Smooth muscle cell of the brain vasculature (primary cell): ENCODE measurements at regions not wholly inside any gene's neighbourhood (a gene's known extent, or its start where the extent isn't known, plus 50 kb on each side); places are given as distances from the start of the nearest gene placed in this dataset.
A peak's percentile ranks its signal among the peaks of the same experiment; 100 is the strongest.

Experiments used
- DNase-seq: peaks from one replicate; pipeline ENCODE4 v3.0.0-alpha.2; 2012; ENCODE audit warnings: low read depth, low spot score

- DNase-seq = no peak
Measured at GRCh38 chr16:72349719-72350118, 177.8 kb upstream of the PMFBP1 start.

- DNase-seq = no peak
Measured at GRCh38 chr16:72332926-72333325, 161.0 kb upstream of the PMFBP1 start.

GRCh38 chr16:72324578-72324977 lies 152.6 kb upstream of the PMFBP1 start:
- DNase-seq = no peak

- no peak for DNase-seq
Measured at GRCh38 chr16:72317446-72317845, 145.5 kb upstream of the PMFBP1 start.

- DNase-seq = no peak
Measured at GRCh38 chr16:72313903-72314302, 141.9 kb upstream of the PMFBP1 start.

DNA sequence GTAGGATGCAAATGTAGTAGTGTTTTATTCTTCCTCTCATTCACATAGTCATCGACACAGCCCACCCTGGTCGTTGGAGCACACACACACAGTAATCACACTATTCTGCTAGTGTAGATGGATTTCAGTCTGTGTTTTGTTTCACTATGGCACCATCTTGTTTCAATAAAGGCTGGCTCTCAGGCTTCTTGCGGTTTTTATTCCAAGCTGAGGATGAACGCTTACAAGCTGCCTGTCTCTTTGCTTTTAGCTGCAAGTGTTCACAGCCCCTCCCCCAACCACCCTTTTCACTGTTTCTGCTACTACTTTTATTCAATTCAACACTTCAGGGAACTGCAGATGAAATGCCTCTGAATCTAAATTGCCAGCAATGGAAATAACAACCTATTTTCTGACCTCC lies 140.9 kb upstream of the PMFBP1 start:
- no peak for DNase-seq

DNA sequence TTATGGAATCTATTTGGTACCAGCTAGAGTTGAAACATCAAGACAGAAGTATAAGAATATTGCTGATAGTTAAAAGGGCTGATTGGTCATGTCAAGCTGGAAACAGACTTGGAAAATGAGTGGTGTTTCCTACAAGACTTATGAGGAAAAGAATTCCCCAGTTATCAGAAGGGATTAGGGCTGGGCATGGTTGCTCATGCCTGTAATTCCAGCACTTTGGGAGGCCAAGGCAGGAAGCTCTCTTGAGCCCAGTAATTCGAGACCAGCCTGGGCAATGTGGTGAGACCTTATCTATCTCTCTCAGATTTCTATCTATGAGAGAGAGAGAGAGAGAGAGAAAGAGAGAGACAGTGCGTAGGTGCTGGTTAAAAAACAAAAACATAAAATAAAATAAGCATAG lies 139.5 kb upstream of the PMFBP1 start:
- DNase-seq = no peak

DNA sequence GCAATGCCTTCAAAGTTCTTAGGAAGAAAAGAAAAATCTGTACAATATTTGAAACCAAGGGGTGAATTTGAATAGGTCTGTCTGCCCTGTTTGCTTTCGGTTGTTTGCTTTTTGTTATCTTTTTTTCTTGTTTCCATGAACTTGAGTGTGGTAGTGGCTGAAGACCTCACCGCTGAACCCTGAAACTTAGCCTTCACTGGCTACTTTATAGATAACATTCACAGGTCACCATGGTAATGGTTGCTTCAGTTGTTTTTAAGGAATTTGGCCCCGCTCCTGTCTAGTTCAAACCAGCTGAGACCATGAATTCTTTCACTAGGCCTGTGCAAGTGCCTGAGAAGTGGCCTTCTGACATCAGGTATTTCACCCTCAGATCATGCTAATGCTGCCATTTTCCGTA lies 137.0 kb upstream of the PMFBP1 start:
- DNase-seq = no peak

- no peak for DNase-seq
Measured at GRCh38 chr16:72308396-72308795, 136.4 kb upstream of the PMFBP1 start.

DNA sequence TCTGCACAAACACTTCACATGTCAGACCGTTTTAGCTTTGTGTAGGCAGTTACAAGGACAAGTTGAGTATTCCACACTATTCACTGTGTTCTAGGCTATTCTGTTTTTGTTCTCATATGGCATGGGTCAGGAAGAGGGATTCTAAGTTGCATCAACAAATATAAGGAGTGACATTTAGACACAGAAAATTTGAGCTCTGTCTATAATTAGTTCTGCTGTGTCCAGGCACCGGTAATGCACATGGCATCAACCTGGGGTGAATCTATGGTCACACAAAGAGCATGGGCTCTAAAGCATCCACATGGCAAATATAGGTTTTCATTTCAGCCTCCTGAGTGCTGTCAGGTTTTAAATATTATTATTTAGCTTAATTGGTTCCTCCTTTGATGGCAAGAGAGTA lies 130.4 kb upstream of the PMFBP1 start:
- no peak for DNase-seq

DNA sequence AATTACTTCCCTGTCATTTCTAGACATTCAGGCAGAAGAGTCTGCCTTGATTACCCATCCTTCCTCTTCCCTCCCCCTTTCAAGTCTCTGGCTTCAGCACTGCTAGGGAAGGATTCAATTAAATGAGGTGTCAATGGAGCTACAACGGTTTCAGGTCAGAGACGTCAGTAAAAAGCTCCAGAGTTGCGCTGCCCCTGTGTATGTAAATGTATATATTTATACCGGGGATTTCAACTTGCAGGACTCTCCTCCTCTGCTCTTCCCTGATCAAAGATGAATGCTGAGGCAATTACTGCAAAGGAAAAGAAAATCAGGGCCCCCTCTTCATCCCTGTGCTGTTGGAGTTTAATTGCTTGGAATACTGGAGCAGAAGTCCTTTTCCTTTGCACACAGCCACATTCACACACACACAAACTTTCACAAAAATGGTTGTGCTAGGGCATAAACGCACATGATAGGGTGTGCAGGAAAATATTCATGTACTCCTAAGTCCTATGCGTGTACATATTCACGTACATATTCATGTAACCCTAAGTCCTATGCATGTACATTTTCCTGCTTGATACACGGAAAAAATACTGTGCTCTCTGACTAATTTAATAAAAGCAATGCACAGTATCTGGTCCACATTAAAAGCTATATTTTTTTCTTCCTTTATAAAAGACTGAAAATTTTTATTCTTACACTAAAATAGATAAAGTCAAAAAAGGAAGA lies 129.7 kb upstream of the PMFBP1 start:
- no peak for DNase-seq

- DNase-seq = no peak
Measured at GRCh38 chr16:72300892-72301291, 128.9 kb upstream of the PMFBP1 start.

DNA sequence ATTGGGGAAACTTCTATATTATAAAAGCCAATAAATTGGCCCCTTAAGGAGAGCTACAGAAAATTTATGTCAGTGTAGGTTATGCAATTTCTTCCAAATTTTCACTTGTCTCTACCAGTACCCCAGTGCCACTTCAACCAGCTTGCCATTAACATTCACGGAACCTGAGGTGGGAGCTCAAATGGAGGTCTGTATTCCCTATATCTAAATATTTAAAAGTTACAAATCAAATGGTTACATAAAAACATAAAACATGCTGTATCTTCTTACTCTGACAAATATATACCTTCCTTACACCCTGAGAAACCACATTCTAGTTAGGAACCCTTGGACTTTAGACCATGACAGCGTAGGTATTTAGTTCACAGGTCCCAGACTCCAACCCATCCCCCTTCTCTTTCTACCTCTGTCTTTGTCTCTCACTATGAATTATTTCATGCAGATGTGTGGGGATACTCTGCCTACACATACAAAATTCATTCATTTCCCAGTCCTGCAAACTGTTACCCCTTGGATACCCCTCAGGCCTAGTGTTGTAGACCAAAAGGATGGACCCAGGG lies 127.8 kb upstream of the PMFBP1 start:
- no peak for DNase-seq

- DNase-seq = no peak
Measured at GRCh38 chr16:72298961-72299360, 127.0 kb upstream of the PMFBP1 start.

DNA sequence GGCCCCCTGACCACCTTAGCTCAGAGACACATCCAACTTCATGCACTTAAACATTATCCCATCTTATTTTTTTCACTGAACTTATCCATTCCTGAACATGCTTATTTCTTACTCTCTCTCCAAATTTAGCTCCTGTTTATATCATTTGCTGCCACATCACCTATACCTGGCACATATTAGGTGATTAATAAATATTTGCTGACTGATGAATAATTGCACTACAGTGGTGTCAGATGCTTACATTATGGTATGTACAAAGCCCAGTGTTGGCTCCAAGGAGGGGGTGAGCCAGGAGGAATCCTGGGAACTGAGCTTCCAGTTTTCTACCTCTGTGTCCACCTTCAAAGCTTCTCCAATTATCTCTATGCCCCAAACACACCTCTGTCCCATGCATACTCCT lies 124.0 kb upstream of the PMFBP1 start:
- no peak for DNase-seq

DNA sequence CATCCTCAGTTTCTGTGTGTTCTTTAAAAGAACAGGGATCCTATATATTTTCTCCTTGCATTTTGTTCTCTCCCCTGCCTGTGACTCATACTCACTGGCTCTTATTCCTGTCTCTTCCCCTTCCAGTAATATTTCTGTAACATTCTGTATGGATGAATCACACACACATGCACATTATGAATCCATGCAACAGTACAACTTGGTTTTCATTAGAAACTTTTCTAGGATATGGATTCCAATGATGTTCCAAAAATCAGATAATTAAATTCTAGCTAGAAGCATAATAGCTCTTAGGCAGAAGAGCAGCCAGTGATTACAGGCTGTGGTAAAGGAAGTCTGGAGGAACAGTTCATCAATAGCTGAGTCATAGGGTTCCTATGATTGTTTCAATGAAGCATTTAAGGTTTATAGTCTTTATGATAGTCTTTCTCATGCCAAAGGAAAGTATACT lies 119.6 kb upstream of the PMFBP1 start:
- DNase-seq = peak; percentile 46

DNA sequence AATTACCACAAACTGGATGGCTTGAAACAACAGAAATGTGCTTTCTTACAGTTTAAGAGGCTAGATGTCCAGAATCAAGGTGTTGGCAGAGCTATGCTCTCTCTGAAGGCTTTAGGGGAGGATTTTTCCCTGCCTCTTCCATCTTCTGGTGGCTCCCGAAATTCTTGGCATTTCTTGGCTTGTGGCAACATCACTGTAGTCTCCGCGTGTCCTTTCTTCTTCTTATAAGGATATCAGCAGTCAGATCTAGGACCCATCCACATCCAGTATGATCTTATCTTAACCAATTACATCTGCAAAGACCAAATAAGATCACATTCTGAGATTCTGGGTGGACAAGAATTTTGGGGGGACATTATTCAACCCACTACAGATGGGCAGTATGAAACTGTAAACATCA lies 119.2 kb upstream of the PMFBP1 start:
- peak; percentile 17 for DNase-seq

- DNase-seq = no peak
Measured at GRCh38 chr16:72287649-72288048, 115.7 kb upstream of the PMFBP1 start.

GRCh38 chr16:72286936-72287620 lies 115.1 kb upstream of the PMFBP1 start:
- DNase-seq = no peak

- DNase-seq = no peak
Measured at GRCh38 chr16:72285728-72286127, 113.8 kb upstream of the PMFBP1 start.

GRCh38 chr16:72285324-72285723 lies 113.4 kb upstream of the PMFBP1 start:
- no peak for DNase-seq

DNA sequence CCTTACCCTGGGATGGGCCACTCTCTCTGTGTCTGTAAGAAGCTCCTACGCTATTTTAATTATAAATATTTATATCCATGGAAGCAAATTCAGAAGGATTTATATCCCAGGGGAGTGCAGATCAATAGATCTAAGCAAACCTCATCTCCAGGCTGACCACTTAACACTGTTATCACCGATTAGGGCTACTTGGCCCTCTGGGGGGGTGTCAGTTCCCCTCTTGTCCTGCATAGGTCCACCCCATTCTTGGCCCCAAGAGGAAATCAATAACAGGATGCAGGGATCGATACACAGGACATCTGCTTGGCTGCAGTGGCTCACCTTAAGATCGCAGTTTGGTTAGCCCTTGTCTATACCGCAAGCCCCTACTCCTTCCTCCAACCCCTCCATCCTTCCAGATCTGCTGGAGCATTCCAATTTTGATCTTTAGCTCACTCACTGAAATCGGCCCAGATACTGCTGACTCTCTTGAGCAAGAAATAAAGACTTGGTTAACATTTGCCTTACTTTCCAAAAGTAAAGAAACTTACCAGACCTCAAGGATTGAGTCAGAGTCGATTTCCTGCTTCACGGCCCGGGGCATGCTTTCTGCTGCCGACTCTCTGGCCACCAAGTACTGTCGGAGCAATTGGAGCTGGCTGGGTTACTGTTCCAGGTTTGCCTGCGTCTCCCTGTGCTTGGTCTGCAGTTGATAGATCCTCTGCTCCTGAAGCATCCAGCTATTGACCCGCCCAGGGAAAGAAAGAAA lies 112.3 kb upstream of the PMFBP1 start:
- no peak for DNase-seq
